IMR-90 (cell line): ENCODE measurements at regions not wholly inside any gene's neighbourhood (a gene's known extent, or its start where the extent isn't known, plus 50 kb on each side); places are given as distances from the start of the nearest gene placed in this dataset.

Experiments used
- ATAC-seq: fragments of 200-7000 bp; cut with Tn5 transposase; 2 replicates; pipeline ENCODE4 v1.9.1; 2020; ENCODE audit warnings: low read depth, mild to moderate bottlenecking, moderate library complexity
- BruUV-seq: library from RNA; stranded (reverse); fragments of 400-500 nt; replicated peaks from 2 replicates; lab custom pipeline; 2021; lab: Mats Ljungman, UMichigan
- CTCF ChIA-PET: fragments of 300-600 bp; formaldehyde crosslinking; extraction: SDS; loops from one replicate; lab custom pipeline; 2021; ENCODE audit warnings: antibody characterized with exemption; lab: Yijun Ruan, JAX
- POLR2A ChIA-PET: fragments of 300-600 bp; sonication (Branson Sonifier 250); formaldehyde crosslinking; loops from one replicate; lab custom pipeline; 2022; ENCODE audit warnings: antibody characterized with exemption; ENCODE audit not compliant: unreplicated experiment; lab: Charles Lee
- DNase-seq: peaks from one replicate; pipeline ENCODE4 v3.0.0; 2013
- H2AFZ ChIP-seq: replicated peaks from 2 replicates; pipeline ENCODE3; 2013; ENCODE audit warnings: low read length, mild to moderate bottlenecking; ENCODE audit not compliant: poor library complexity
- H2AK5ac ChIP-seq: 2 replicates; pipeline ENCODE4 v1.6.1; 2013; ENCODE audit warnings: low read depth, low read length, inconsistent platforms
- H2AK9ac ChIP-seq: replicated peaks from 2 replicates; pipeline ENCODE3; 2013; ENCODE audit warnings: mild to moderate bottlenecking, low read depth, low read length, moderate library complexity; ENCODE audit not compliant: poor library complexity
- H2BK120ac ChIP-seq: 2 replicates; pipeline ENCODE4 v1.6.1; 2013; ENCODE audit warnings: low read depth, low read length, inconsistent platforms
- H2BK15ac ChIP-seq: 3 replicates; pipeline ENCODE4 v1.6.1; 2013; ENCODE audit warnings: low read depth, low read length, inconsistent platforms
- H2BK20ac ChIP-seq: 2 replicates; pipeline ENCODE4 v1.6.1; 2013; ENCODE audit warnings: low read depth, mild to moderate bottlenecking, inconsistent platforms, low read length, moderate library complexity
- H2BK5ac ChIP-seq: 2 replicates; pipeline ENCODE4 v1.6.1; 2013; ENCODE audit warnings: mild to moderate bottlenecking, low read depth, low read length, inconsistent platforms; ENCODE audit not compliant: poor library complexity, severe bottlenecking
- H3K14ac ChIP-seq: replicated peaks from 2 replicates; pipeline ENCODE4 v1.6.1; 2013; ENCODE audit warnings: low read depth, low read length, inconsistent platforms
- H3K18ac ChIP-seq: 2 replicates; pipeline ENCODE4 v1.6.1; 2013; ENCODE audit warnings: low read depth, low read length, control low read depth
- H3K23ac ChIP-seq: 2 replicates; pipeline ENCODE4 v1.6.1; 2013; ENCODE audit warnings: low read depth, low read length, inconsistent platforms
- H3K27ac ChIP-seq: 2 replicates; pipeline ENCODE4 v1.5.1; 2013; ENCODE audit warnings: mild to moderate bottlenecking, control low read depth, low read length; ENCODE audit not compliant: insufficient read depth
- H3K27me3 ChIP-seq: 2 replicates; pipeline ENCODE4 v1.6.1; 2013; ENCODE audit warnings: low read length; ENCODE audit not compliant: control insufficient read depth, insufficient read depth
- H3K36me3 ChIP-seq: 2 replicates; pipeline ENCODE4 v1.6.1; 2013; ENCODE audit warnings: low read length, mixed read lengths; ENCODE audit not compliant: control insufficient read depth, insufficient read depth
- H3K4ac ChIP-seq: 2 replicates; pipeline ENCODE4 v1.6.1; 2013; ENCODE audit warnings: low read depth, low read length, inconsistent platforms
- H3K4me1 ChIP-seq: 2 replicates; pipeline ENCODE4 v1.6.1; 2013; ENCODE audit warnings: low read length, mixed read lengths; ENCODE audit not compliant: control insufficient read depth, insufficient read depth
- H3K4me2 ChIP-seq: 2 replicates; pipeline ENCODE4 v1.6.1; 2013; ENCODE audit warnings: low read depth, mild to moderate bottlenecking, control low read depth, low read length, moderate library complexity
- H3K4me3 ChIP-seq: 2 replicates; pipeline ENCODE4 v1.5.1; 2013; ENCODE audit warnings: low read depth, mild to moderate bottlenecking, control low read depth, low read length, moderate library complexity; ENCODE audit not compliant: insufficient read depth
- H3K56ac ChIP-seq: 2 replicates; pipeline ENCODE4 v1.6.1; 2013; ENCODE audit warnings: low read length, inconsistent platforms; ENCODE audit not compliant: insufficient read depth; ENCODE audit errors: extremely low read depth
- H3K79me1 ChIP-seq, 2 experiments: 2 replicates each; pipeline ENCODE4 v1.6.1; 2013; ENCODE audit warnings: low read length in 2 of 2, inconsistent platforms in 1 of 2, low read depth in 1 of 2
- H3K9ac ChIP-seq: 2 replicates; pipeline ENCODE4 v1.6.1; 2013; ENCODE audit warnings: low read depth, low read length, control low read depth
- H3K9me1 ChIP-seq: 2 replicates; pipeline ENCODE4 v1.6.1; 2013; ENCODE audit warnings: low read length, inconsistent platforms; ENCODE audit not compliant: insufficient read depth
- H3K9me3 ChIP-seq: 2 replicates; pipeline ENCODE4 v1.6.1; 2013; ENCODE audit warnings: low read length; ENCODE audit not compliant: control insufficient read depth, insufficient read depth
- H4K20me1 ChIP-seq: 2 replicates; pipeline ENCODE4 v1.6.1; 2013; ENCODE audit warnings: low read length, inconsistent platforms; ENCODE audit not compliant: insufficient read depth
- H4K5ac ChIP-seq: 2 replicates; pipeline ENCODE4 v1.6.1; 2013; ENCODE audit warnings: mild to moderate bottlenecking, low read depth, low read length, control low read depth
- H4K8ac ChIP-seq, 2 experiments: 2 replicates each; pipeline ENCODE4 v1.6.1; 2013; ENCODE audit warnings: low read depth in 2 of 2, low read length in 2 of 2, control low read depth in 1 of 2, inconsistent platforms in 1 of 2
- H4K91ac ChIP-seq: 2 replicates; pipeline ENCODE4 v1.6.1; 2013; ENCODE audit warnings: low read depth, low read length, inconsistent platforms; ENCODE audit not compliant: insufficient read depth
- BHLHE40 ChIP-seq: fragments of 150-350 bp; IDR thresholded peaks from 2 replicates; pipeline ENCODE4 v1.6.1; 2016; ENCODE audit warnings: mild to moderate bottlenecking, low read depth, low read length
- CEBPB ChIP-seq: IDR thresholded peaks from 2 replicates; pipeline ENCODE4 v1.6.1; 2012; ENCODE audit warnings: low read depth, low read length, improper control_type of control experiment
- CHD1 ChIP-seq: IDR thresholded peaks from 2 replicates; pipeline ENCODE4 v1.6.1; 2012; ENCODE audit warnings: low read depth, low read length, improper control_type of control experiment
- CTCF ChIP-seq: conservative IDR thresholded peaks from 2 replicates; pipeline ENCODE4 v1.5.1; 2012; ENCODE audit warnings: mild to moderate bottlenecking, low read depth, low read length, improper control_type of control experiment
- FOS ChIP-seq: fragments of 150-350 bp; IDR thresholded peaks from 2 replicates; pipeline ENCODE4 v1.6.1; 2016; ENCODE audit warnings: low read depth, low read length
- MAFK ChIP-seq: IDR thresholded peaks from 2 replicates; pipeline ENCODE4 v1.6.1; 2012; ENCODE audit warnings: low read depth, low read length, improper control_type of control experiment
- MAZ ChIP-seq: IDR thresholded peaks from 2 replicates; pipeline ENCODE4 v1.6.1; 2012; ENCODE audit warnings: low read depth, mild to moderate bottlenecking, low read length, improper control_type of control experiment, moderate library complexity, borderline replicate concordance
- MXI1 ChIP-seq: IDR thresholded peaks from 2 replicates; pipeline ENCODE4 v1.6.1; 2012; ENCODE audit warnings: low read depth, mild to moderate bottlenecking, low read length, moderate library complexity, borderline replicate concordance
- NFE2L2 ChIP-seq: fragments of 150-350 bp; IDR thresholded peaks from 2 replicates; pipeline ENCODE4 v1.6.1; 2016; ENCODE audit warnings: low read depth, mild to moderate bottlenecking, low read length
- POLR2A ChIP-seq: IDR thresholded peaks from 2 replicates; pipeline ENCODE4 v1.6.1; 2012; ENCODE audit warnings: mild to moderate bottlenecking, low read depth, low read length
- RAD21 ChIP-seq: IDR thresholded peaks from 2 replicates; pipeline ENCODE4 v1.6.1; 2012; ENCODE audit warnings: low read length, improper control_type of control experiment
- RCOR1 ChIP-seq: IDR thresholded peaks from 2 replicates; pipeline ENCODE4 v1.6.1; 2012; ENCODE audit warnings: mild to moderate bottlenecking, low read length, improper control_type of control experiment; ENCODE audit not compliant: insufficient replicate concordance
- RFX5 ChIP-seq: IDR thresholded peaks from 2 replicates; pipeline ENCODE4 v1.8.0; 2012; ENCODE audit warnings: low read depth, mild to moderate bottlenecking, low read length, moderate library complexity
- SMC3 ChIP-seq: fragments of 150-350 bp; IDR thresholded peaks from 2 replicates; pipeline ENCODE4 v1.6.1; 2016; ENCODE audit warnings: low read depth, mild to moderate bottlenecking, antibody characterized with exemption, low read length, moderate library complexity
- USF2 ChIP-seq: fragments of 150-350 bp; IDR thresholded peaks from 2 replicates; pipeline ENCODE4 v1.6.1; 2017; ENCODE audit warnings: mild to moderate bottlenecking, antibody characterized with exemption, low read length, low read depth
- WGBS, 2 experiments: methylation state at CpG; one replicate each; pipeline versions ENCODE4 v1.1.5 to v1.1.7; 2013; ENCODE audit warnings: missing lambda C conversion rate in 2 of 2; ENCODE audit not compliant: insufficient read length in 1 of 2; ENCODE audit errors: extremely low coverage in 2 of 2; 5-methylcytosine and 5-hydroxymethylcytosine counted together
- dilution Hi-C: fragments of 300-500 bp; cut with HindIII; formaldehyde crosslinking; loops from one replicate; pipeline ENCODE4 v1.14.3; 2018; ENCODE audit warnings: low sequenced_read_pairs; ENCODE audit not compliant: unreplicated experiment
- in situ Hi-C: fragments of 300-500 bp; cut with MboI; formaldehyde crosslinking; loops from 3 replicates; pipeline ENCODE4 v1.14.3; 2019; ENCODE audit warnings: low sequenced_read_pairs, inconsistent platforms, mixed read lengths
- intact Hi-C: fragments of 100-400 bp; cut with micrococcal nuclease; formaldehyde crosslinking; loops from 2 replicates; pipeline ENCODE4 v1.10.0; 2022
- TF ChIP-seq, protein P1 (sequence below): fragments of 150-350 bp; IDR thresholded peaks from 2 replicates; pipeline ENCODE4 v1.6.1; 2016; ENCODE audit warnings: low read depth, mild to moderate bottlenecking, low read length, moderate library complexity, borderline replicate concordance

DNA sequence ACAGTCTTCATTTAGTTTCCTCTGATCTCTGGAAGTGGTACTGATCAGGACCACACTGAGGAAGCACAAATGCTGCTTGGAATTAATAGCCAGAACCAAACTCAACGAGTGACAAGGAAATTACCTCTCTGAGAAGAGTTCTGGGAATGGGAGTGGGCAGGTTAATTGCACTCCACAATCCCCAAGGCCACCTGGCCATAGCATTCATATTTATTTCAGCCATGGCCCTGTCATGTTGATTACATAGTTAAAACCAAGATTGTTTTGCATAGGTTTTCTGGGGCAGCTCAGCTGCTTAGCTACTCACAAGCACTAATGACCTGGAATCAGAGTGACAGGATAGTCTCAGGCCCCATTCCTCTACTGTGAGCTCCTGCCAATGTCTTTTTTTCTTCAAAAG, 230.2 kb upstream of the RIMS1 start:
- no peak for DNase-seq
- no peak for ATAC-seq
- BruUV-seq, result no TSS peak
- no CpG with 5 or more reads among the region's 1 CpG for WGBS, 2 experiments
- Histone ChIP-seq H2AK5ac (no peak overlapping the region), H3K9me3 (no peaks in the 10 kb centered on the region), H4K8ac (no peak overlapping the region), H3K4me1 (no peaks in the 10 kb centered on the region), H3K27ac (no peak overlapping the region), H4K91ac (no peak overlapping the region), H3K14ac (no peak overlapping the region), H2BK120ac (no peak overlapping the region), H3K23ac (no peak overlapping the region), H4K5ac (no peak overlapping the region), H3K9me1 (no peaks in the 10 kb centered on the region), H2AFZ (no peak overlapping the region), H2BK5ac (no peak overlapping the region), H3K9ac (no peak overlapping the region), H3K4me3 (no peak overlapping the region), H2AK9ac (no peak overlapping the region), H4K20me1 (no peaks in the 10 kb centered on the region), H3K79me1 (no peaks in the 10 kb centered on the region), H3K56ac (no peak overlapping the region), H3K18ac (no peak overlapping the region), H2BK20ac (no peak overlapping the region), H3K36me3 (no peaks in the 10 kb centered on the region), H3K4ac (no peak overlapping the region), H3K27me3 (no peaks in the 10 kb centered on the region), H3K4me2 (no peak overlapping the region), H2BK15ac (no peak overlapping the region)
- TF ChIP-seq RAD21 (no peak), FOS (no peak), MAFK (no peak), USF2 (no peak), MAZ (no peak), RCOR1 (no peak), CEBPB (no peak), MXI1 (no peak), RFX5 (no peak), CHD1 (no peak), NFE2L2 (no peak), CTCF (no peak), SMC3 (no peak), POLR2A (no peak), BHLHE40 (no peak)
- TF ChIP-seq, protein P1, sequence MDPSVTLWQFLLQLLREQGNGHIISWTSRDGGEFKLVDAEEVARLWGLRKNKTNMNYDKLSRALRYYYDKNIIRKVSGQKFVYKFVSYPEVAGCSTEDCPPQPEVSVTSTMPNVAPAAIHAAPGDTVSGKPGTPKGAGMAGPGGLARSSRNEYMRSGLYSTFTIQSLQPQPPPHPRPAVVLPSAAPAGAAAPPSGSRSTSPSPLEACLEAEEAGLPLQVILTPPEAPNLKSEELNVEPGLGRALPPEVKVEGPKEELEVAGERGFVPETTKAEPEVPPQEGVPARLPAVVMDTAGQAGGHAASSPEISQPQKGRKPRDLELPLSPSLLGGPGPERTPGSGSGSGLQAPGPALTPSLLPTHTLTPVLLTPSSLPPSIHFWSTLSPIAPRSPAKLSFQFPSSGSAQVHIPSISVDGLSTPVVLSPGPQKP, result no peak
- dilution Hi-C loops, result no loop called here
- POLR2A ChIA-PET, result no interaction called here
- in situ Hi-C loops, result no loop called here
- intact Hi-C loops, result no loop called here
- CTCF ChIA-PET, result no interaction called here
